A549 (cell line): ENCODE measurements at regions not wholly inside any gene's neighbourhood (a gene's known extent, or its start where the extent isn't known, plus 50 kb on each side); places are given as distances from the start of the nearest gene placed in this dataset.

ENCODE experiments used
- ATAC-seq, 2 experiments: fragments of 200-7000 bp in 1 of 2; fragments of >200 bp in 1 of 2; cut with Nextera tagmentation in 1 of 2; cut with Tn5 transposase in 1 of 2; 3 replicates each; pipeline versions ENCODE4 v1.8.0 to v1.9.1; 2018 to 2020; ENCODE audit warnings: mild to moderate bottlenecking in 1 of 2, moderate library complexity in 1 of 2
- CTCF ChIA-PET: fragments of 300-600 bp; sonication (Branson Sonifier 250); formaldehyde crosslinking; extraction: SDS; loops from one replicate; lab custom pipeline; 2021; ENCODE audit warnings: antibody characterized with exemption, inconsistent platforms; lab: Yijun Ruan, JAX
- POLR2A ChIA-PET: fragments of 350-600 bp; formaldehyde crosslinking; extraction: SDS; loops from one replicate; lab custom pipeline; 2021; ENCODE audit warnings: antibody characterized with exemption, inconsistent platforms; lab: Yijun Ruan, JAX
- DNase-seq, 2 experiments: peaks; one replicate each; pipeline versions ENCODE4 v3.0.0 to v3.0.0-alpha.2; 2011 to 2016; ENCODE audit warnings: low read depth in 1 of 2, low spot score in 1 of 2
- FAIRE-seq: peaks from 2 replicates; lab custom pipeline; 2011; peaks lifted over from hg19 to GRCh38; lab: Jason Lieb, UNC
- H3K27ac ChIP-seq, 2 experiments: fragments of >200 bp; sonication (Bioruptor Twin); formaldehyde crosslinking; 3 replicates each; pipeline ENCODE4 v1.5.1; 2016 to 2017
- H3K4me1 ChIP-seq: fragments of >200 bp; sonication (Bioruptor Twin); formaldehyde crosslinking; 3 replicates; pipeline ENCODE4 v1.6.1; 2016
- H3K4me2 ChIP-seq: fragments of >200 bp; sonication (Bioruptor Twin); formaldehyde crosslinking; 3 replicates; pipeline ENCODE4 v1.6.1; 2016
- H3K4me3 ChIP-seq: fragments of >200 bp; sonication (Bioruptor Twin); formaldehyde crosslinking; 3 replicates; pipeline ENCODE4 v1.5.1; 2016
- H3K9me3 ChIP-seq: fragments of >200 bp; sonication (Bioruptor Twin); formaldehyde crosslinking; 3 replicates; pipeline ENCODE4 v1.6.1; 2016
- CEBPB ChIP-seq, 2 experiments: fragments of >200 bp in 1 of 2; sonication (Bioruptor Twin) in 1 of 2; formaldehyde crosslinking in 1 of 2; IDR thresholded peaks; 2 replicates each; pipeline ENCODE4 v1.6.1; 2012 to 2016
- HOXB13 ChIP-seq: fragments of 250-450 bp; sonication (Bioruptor Pico); IDR thresholded peaks from 2 replicates; pipeline ENCODE4 v1.5.0; 2020; ENCODE audit warnings: low read depth, mild to moderate bottlenecking, moderate library complexity
- KDM5A ChIP-seq: fragments of 200-600 bp; sonication (generic); IDR thresholded peaks from 2 replicates; pipeline ENCODE4 v1.6.1; 2016; ENCODE audit warnings: antibody characterized with exemption, mild to moderate bottlenecking
- USF2 ChIP-seq: fragments of 450-650 bp; IDR thresholded peaks from 2 replicates; pipeline ENCODE4 v1.6.1; 2014; ENCODE audit warnings: antibody characterized with exemption
- ZNF302 ChIP-seq: fragments of 250-450 bp; sonication (Bioruptor Pico); IDR thresholded peaks from 2 replicates; pipeline ENCODE4 v1.9.0; 2021; ENCODE audit warnings: inconsistent platforms, mild to moderate bottlenecking, moderate library complexity
- WGBS: methylation state at CpG from one replicate; pipeline ENCODE4 v1.1.6; 2017; ENCODE audit errors: missing lambda C conversion rate; 5-methylcytosine and 5-hydroxymethylcytosine counted together
- small RNA-seq, 6 experiments: library from RNA; depleted of rRNA; stranded (forward); fragments of <200 nt; gene quantifications; one replicate each; pipeline ENCODE3, GENCODE V24; 2012

- H3K4me3 ChIP-seq = no peak overlapping the region
- TF ChIP-seq HOXB13 (CRISPR knock-in tag) = no peak
- no peak for TF ChIP-seq KDM5A
- TF ChIP-seq USF2 = no peak
- no peak for TF ChIP-seq CEBPB (IDR thresholded peaks at IDR 0.05)
- no peak for TF ChIP-seq ZNF302 (CRISPR knock-in tag)
- H3K4me2 ChIP-seq = no peak overlapping the region
- ATAC-seq (no peak), DNase-seq (no peak), FAIRE-seq (no peak)
- POLR2A ChIA-PET = no interaction called here
- CTCF ChIA-PET = interaction anchor here (0.7 kb wide), 1 partner anchor 171 kb away, joined by 3 read pairs; no protein-coding TSS in a partner anchor
- no peak overlapping the region for H3K27ac ChIP-seq
- no peaks in the 10 kb centered on the region for H3K4me1 ChIP-seq
- 59% methylated on average over 10 of the region's 10 CpGs for WGBS
- peaks cover 3% of the 10 kb centered on the region; the same call in 1 of the 3 replicates for H3K9me3 ChIP-seq
Measured at GRCh38 chr2:237035781-237036475, 49.8 kb upstream of the COPS8 start.

Small RNAs in the stretch of these regions (small RNA-seq; reads per million reads assigned to genes)
- 0 reads per million in 6 experiments for gene RNU6-1051P
